ENCODE measurements at regions not wholly inside any gene's neighbourhood (a gene's known extent, or its start where the extent isn't known, plus 50 kb on each side); places are given as distances from the start of the nearest gene placed in this dataset.

DNA sequence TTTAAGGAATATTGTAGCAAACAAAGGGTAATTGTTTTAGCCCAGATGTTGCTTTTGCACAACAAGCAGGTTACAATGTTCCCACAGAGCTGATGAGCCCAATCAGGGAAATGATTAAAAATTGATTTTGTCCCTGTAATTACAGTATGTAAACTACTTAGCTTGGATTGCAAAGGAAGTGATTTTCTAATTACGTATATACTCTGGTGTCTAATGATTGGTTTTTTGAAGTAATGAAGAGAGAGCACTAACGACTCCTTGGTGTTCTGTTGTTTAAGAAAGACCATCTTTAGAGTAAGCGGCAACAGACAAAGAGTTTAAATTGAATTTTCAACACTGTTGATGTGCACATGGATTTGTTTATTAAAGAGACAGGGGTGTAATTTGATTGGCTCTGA is 95.3 kb upstream of the ZNF536 start:
- TF ChIP-seq CTCF (IDR thresholded peaks at IDR 0.05 in 4 of 5, conservative IDR thresholded peaks at IDR 0.05 in 1 of 5): no peak
- no peak for TF ChIP-seq POLR2A (IDR thresholded peaks at IDR 0.05)

Measured in gastrocnemius medialis (tissue), 4 donors.